ENCODE measurements at regions not wholly inside any gene's neighbourhood (a gene's known extent, or its start where the extent isn't known, plus 50 kb on each side); places are given as distances from the start of the nearest gene placed in this dataset.

GRCh38 chr21:39105341-39105765 is 77.9 kb downstream of the PSMG1 start:
- no peak for DNase-seq (ENCODE audit: low spot score)

GRCh38 chr21:39104911-39105310 is 78.3 kb downstream of the PSMG1 start:
- DNase-seq (ENCODE audit: low spot score), result no peak

- no peak for DNase-seq (ENCODE audit: low spot score)
Observed at GRCh38 chr21:39103689-39104088, 79.6 kb downstream of the PSMG1 start.

- DNase-seq (ENCODE audit: low spot score), result no peak
Observed at GRCh38 chr21:39099859-39100258, 83.4 kb downstream of the PSMG1 start.

- no peak for DNase-seq (ENCODE audit: low spot score)
Observed at GRCh38 chr21:39098696-39099200, 84.5 kb downstream of the PSMG1 start.

- DNase-seq (ENCODE audit: low spot score), result no peak
Observed at GRCh38 chr21:39097981-39098380, 85.3 kb downstream of the PSMG1 start.

GRCh38 chr21:39097335-39097861 is 85.9 kb downstream of the PSMG1 start:
- peak; percentile 63 for DNase-seq (ENCODE audit: low spot score)

GRCh38 chr21:39096754-39097153 is 86.5 kb downstream of the PSMG1 start:
- DNase-seq (ENCODE audit: low spot score), result no peak

GRCh38 chr21:39095681-39096080 is 87.6 kb downstream of the PSMG1 start:
- no peak for DNase-seq (ENCODE audit: low spot score)

GRCh38 chr21:39094847-39095579 is 88.2 kb downstream of the PSMG1 start:
- DNase-seq (ENCODE audit: low spot score), result no peak

GRCh38 chr21:39094087-39094780 is 89.0 kb downstream of the PSMG1 start:
- peak; percentile 59 for DNase-seq (ENCODE audit: low spot score)

GRCh38 chr21:39093526-39093925 is 89.7 kb downstream of the PSMG1 start:
- no peak for DNase-seq (ENCODE audit: low spot score)

GRCh38 chr21:39088831-39089380 is 94.3 kb downstream of the PSMG1 start:
- no peak for DNase-seq (ENCODE audit: low spot score)

- no peak for DNase-seq (ENCODE audit: low spot score)
Observed at GRCh38 chr21:39088031-39088370, 95.2 kb downstream of the PSMG1 start.

GRCh38 chr21:39087238-39088030 is 95.8 kb downstream of the PSMG1 start:
- DNase-seq (ENCODE audit: low spot score), result no peak

GRCh38 chr21:39086547-39086946 is 96.7 kb downstream of the PSMG1 start:
- DNase-seq (ENCODE audit: low spot score), result no peak

- DNase-seq (ENCODE audit: low spot score), result no peak
Observed at GRCh38 chr21:39085843-39086405, 97.3 kb downstream of the PSMG1 start.

GRCh38 chr21:39084979-39085729 is 98.1 kb downstream of the PSMG1 start:
- DNase-seq (ENCODE audit: low spot score), result no peak

- DNase-seq (ENCODE audit: low spot score), result no peak
Observed at GRCh38 chr21:39084073-39084472, 99.2 kb downstream of the PSMG1 start.

GRCh38 chr21:39083377-39084008 is 99.8 kb downstream of the PSMG1 start:
- DNase-seq (ENCODE audit: low spot score), result no peak

Data from globus pallidus (tissue), 1 donor.